GM18861 (cell line): ENCODE measurements at regions not wholly inside any gene's neighbourhood (a gene's known extent, or its start where the extent isn't known, plus 50 kb on each side); places are given as distances from the start of the nearest gene placed in this dataset.
"Not testable (repeated sequence)": the region's sequence is repeated elsewhere in the genome, so short reads cannot be mapped to it uniquely, and the experiment has no call there.

Experiments
- ATAC-seq: cut with Tn5 transposase; IDR thresholded peaks from one replicate; pipeline ENCODE4 v1.9.1; 2021; ENCODE audit not compliant: unreplicated experiment

- not testable (repeated sequence) for ATAC-seq
Observed at GRCh38 chr7:153765869-153766268, 286.3 kb upstream of the DPP6 start.

GRCh38 chr7:153766926-153767325 is 285.3 kb upstream of the DPP6 start:
- ATAC-seq, result not testable (repeated sequence)

- no peak for ATAC-seq
Observed at GRCh38 chr7:153772966-153773365, 279.2 kb upstream of the DPP6 start.

- not testable (repeated sequence) for ATAC-seq
Observed at GRCh38 chr7:153776940-153777339, 275.3 kb upstream of the DPP6 start.

- not testable (repeated sequence) for ATAC-seq
Observed at GRCh38 chr7:153797363-153797762, 254.8 kb upstream of the DPP6 start.

- ATAC-seq, result no peak
Observed at GRCh38 chr7:153808117-153808516, 244.1 kb upstream of the DPP6 start.

- ATAC-seq, result no peak
Observed at GRCh38 chr7:153829525-153829924, 222.7 kb upstream of the DPP6 start.

GRCh38 chr7:153832160-153832559 is 220.0 kb upstream of the DPP6 start:
- ATAC-seq, result no peak

- ATAC-seq, result no peak
Observed at GRCh38 chr7:153835103-153835502, 217.1 kb upstream of the DPP6 start.

- ATAC-seq, result no peak
Observed at GRCh38 chr7:153835712-153836265, 216.4 kb upstream of the DPP6 start.

- ATAC-seq, result no peak
Observed at GRCh38 chr7:153838591-153838990, 213.6 kb upstream of the DPP6 start.

GRCh38 chr7:153840861-153841260 is 211.3 kb upstream of the DPP6 start:
- no peak for ATAC-seq

- no peak for ATAC-seq
Observed at GRCh38 chr7:153847828-153848227, 204.4 kb upstream of the DPP6 start.

- no peak for ATAC-seq
Observed at GRCh38 chr7:153852261-153852660, 199.9 kb upstream of the DPP6 start.

- ATAC-seq, result no peak
Observed at GRCh38 chr7:153858355-153858754, 193.8 kb upstream of the DPP6 start.

- no peak for ATAC-seq
Observed at GRCh38 chr7:153859239-153859638, 193.0 kb upstream of the DPP6 start.

- no peak for ATAC-seq
Observed at GRCh38 chr7:153886506-153887441, 165.4 kb upstream of the DPP6 start.

GRCh38 chr7:153887749-153888569 is 164.2 kb upstream of the DPP6 start:
- ATAC-seq, result no peak

GRCh38 chr7:153891990-153892389 is 160.2 kb upstream of the DPP6 start:
- no peak for ATAC-seq

GRCh38 chr7:153902862-153903261 is 149.3 kb upstream of the DPP6 start:
- no peak for ATAC-seq

GRCh38 chr7:153912211-153912610 is 140.0 kb upstream of the DPP6 start:
- no peak for ATAC-seq

- no peak for ATAC-seq
Observed at GRCh38 chr7:153920126-153920525, 132.1 kb upstream of the DPP6 start.
